Activated naive CD4-positive, alpha-beta T cell (primary cell): ENCODE measurements at regions not wholly inside any gene's neighbourhood (a gene's known extent, or its start where the extent isn't known, plus 50 kb on each side); places are given as distances from the start of the nearest gene placed in this dataset.

Experiments used
- DNase-seq, 4 experiments: peaks; one replicate each; lab custom pipeline; 2025; lab: John Stamatoyannopoulos, UW

DNA sequence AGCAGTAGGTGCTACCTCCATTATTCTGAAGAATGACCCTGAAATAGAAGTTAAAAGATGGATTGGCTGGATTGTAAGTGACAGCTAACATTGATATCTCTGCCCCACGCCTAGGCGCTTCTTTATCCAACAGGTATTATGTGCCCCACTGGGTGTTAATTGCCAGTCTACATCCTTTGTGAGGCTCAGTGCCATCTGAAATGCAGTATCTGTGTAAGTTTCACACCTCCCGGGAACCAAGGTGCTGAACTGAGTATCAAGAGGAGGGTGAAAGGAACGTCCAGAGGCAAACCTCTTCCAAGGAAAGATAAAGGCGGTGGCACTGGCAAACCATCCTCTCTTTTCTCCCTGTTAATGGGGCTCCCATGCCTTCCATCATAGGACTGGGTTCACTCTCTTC is 181.1 kb upstream of the UBL3 start:
- no peak for DNase-seq

DNA sequence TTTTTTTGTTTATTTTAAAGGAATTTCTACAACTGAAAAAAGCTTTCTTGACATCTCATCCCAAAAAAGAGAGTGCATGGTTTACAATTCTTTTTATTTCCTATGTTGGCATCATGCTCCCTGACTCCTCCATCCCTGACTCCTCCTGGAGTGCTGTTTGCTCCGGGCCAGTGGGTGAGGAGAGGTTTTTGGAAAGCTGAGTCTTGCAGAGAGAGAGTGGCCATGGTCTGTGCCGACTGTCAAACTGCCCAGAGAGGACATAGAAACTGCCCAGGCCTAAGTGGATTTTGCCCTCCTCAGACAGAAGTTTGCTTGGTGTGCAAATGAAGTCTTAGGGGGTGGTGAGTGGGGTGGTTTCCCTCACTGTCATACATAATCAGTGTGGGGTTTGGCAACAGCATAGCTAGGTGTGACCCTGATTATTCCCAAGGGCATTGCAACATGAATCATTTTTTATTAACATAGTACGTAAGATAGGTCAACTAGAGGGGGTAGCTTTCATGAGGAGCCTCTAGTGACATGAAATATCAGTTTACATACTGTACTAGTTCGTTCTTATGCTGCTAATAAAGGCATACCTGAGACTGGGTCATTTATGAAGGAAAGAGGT is 179.8 kb upstream of the UBL3 start:
- no peak for DNase-seq

DNA sequence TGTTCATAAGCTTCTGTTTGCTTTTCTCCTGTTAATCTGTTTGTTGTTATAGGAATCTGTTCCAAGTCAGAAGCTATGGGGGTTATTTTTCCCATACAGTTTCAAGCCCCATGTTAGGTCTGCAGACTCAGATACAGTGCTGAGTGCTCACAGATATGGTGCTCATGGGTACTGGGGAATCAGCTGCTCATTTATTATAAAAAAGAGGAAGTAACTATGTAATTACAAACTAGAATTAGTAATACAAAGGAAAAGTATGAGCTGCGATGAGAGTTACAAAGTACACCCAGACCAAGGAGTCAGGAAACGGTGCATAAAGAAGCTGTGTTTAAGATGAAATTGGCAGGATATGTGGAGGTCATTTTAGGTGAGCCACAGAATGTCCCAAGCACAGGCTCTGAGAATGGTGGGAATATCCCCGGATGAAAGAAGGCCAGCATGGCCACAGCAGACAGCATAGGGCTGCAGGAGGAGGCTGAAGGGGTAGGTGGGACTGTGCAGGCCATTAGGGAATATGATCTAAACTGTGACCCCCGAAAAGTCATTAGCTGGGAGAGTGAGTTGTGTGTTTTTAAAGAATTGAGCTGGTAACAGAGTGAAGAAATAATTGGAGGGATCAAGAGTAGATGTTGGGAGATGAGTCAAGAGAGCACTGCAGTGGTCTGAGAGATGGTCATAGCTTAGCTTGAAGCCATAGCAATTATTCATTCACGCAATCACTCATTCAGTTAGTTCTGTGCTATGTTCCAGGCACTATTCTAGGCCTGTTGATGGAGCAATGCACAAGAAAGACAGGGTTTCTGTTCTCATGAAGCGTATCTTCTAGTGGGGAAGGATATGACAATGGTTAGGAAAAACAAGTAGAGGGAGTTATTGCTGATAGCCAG is 177.4 kb upstream of the UBL3 start:
- no peak for DNase-seq

DNA sequence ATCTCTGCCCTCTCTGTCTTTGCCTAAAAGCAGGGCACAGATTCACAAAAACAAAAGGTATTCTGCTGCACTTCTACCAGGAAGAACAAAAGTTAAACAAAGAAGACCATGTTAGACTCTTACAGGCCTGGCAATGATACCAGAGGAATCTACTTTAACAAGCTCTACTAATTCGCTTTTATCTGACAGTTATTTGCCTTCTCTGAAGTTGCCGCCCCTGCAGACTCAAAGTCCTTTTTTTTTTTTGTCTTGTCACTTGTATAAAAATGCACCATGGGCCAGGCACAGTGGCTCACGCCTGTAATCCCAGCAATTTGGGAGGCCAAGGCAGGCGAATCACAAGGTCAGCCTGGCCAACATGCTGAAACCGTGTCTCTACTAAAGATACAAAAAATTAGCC is 176.5 kb upstream of the UBL3 start:
- no peak for DNase-seq

GRCh38 chr13:30026093-30026492 is 175.7 kb upstream of the UBL3 start:
- DNase-seq, result no peak

DNA sequence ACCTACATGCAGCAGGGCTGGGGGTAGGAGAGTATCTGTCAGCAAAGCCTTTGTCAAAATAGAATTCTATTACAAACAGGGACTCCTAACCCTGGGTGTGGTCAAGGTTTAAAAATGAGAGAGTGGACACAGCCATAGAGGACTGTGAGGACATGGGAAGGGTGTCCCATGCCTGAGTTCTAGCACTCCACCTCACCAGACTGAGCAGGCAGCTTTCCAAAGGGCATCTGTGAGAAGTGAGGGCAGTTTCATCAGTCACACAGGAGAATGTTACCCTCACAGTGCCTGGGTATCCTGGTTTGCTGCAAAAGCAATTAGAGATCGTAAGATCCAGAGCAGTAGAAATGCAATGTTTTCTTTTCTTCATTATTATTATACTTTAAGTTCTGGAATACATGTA is 174.9 kb upstream of the UBL3 start:
- DNase-seq, result no peak

- DNase-seq, result no peak
Observed at GRCh38 chr13:30024125-30024865, 173.9 kb upstream of the UBL3 start.

DNA sequence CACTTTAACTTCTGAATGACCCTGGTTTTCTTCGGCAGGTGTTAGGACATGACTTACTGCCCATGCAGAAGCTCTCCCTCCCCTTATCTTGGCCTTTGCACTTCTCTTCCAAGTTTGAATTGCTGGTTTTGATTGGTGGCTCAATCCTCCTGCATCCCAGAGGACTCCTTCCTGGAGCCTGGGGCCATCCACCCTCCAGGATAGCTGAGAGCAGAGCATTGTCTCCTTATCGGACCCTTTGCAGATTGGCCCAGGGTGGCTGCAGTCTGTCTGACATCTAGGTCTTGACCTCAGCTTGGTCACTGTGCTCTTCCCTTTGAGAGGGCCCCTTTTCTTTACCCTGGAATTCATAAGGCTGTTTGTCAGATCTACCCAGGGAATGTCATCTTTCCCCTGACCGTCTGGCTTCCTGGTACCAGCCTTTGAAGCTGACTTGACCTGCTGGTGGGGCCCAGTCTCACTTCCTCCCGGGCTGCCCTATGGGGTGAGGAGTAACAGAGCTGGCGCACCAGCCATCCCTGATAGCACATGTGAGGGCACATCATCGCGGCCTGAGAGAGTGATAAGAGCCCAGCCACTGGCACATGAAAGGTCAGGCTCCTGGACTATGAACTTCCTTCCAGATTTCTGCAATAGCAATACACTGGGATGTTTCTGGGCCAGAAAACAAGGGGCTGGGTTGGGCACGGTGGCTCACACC is 172.9 kb upstream of the UBL3 start:
- no peak for DNase-seq

- DNase-seq, result no peak
Observed at GRCh38 chr13:30022796-30023195, 172.4 kb upstream of the UBL3 start.

GRCh38 chr13:30022256-30022655 is 171.8 kb upstream of the UBL3 start:
- DNase-seq, result no peak

DNA sequence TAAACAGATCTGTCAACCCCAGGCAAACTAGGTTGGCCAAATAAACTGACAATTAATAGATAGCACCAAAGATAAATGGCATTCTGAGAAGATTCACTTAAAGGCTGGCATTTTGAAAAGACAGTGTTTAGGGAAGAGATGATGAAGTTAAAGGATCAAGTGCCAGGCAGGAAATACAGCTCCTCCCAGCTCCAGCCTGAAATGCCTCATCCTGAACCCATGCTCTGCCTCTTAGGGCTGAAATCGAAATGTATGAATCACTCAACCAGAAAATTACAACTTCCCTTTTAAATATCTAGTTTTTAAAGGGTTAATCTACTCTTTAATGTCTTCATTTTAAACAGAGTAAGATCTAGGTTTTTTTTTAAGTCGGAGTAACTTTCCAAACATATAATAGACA is 171.2 kb upstream of the UBL3 start:
- no peak for DNase-seq

GRCh38 chr13:30020726-30021312 is 170.4 kb upstream of the UBL3 start:
- DNase-seq, result no peak

GRCh38 chr13:30019648-30020626 is 169.5 kb upstream of the UBL3 start:
- no peak for DNase-seq

- DNase-seq, result no peak
Observed at GRCh38 chr13:30017880-30018279, 167.5 kb upstream of the UBL3 start.

DNA sequence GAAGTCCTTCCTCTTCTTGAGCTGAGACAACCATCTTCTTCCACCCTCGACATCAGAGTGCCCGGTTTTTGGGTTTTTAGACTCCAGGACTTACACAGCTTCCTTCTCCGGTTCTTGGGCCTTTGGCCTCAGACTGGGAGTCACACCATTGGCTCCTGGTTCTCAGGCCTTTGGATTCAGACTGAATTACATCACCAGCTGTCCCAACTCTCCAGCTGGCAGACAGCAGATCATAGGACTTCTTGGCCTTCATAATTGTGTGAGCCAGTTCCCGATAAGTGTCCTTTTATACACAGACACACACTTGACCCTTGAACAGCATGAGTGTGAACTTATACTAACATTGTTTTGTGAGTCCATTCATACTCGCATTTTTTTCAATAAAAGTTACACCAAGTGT is 166.0 kb upstream of the UBL3 start:
- DNase-seq, result no peak

GRCh38 chr13:30009411-30009810 is 159.0 kb upstream of the UBL3 start:
- no peak for DNase-seq

DNA sequence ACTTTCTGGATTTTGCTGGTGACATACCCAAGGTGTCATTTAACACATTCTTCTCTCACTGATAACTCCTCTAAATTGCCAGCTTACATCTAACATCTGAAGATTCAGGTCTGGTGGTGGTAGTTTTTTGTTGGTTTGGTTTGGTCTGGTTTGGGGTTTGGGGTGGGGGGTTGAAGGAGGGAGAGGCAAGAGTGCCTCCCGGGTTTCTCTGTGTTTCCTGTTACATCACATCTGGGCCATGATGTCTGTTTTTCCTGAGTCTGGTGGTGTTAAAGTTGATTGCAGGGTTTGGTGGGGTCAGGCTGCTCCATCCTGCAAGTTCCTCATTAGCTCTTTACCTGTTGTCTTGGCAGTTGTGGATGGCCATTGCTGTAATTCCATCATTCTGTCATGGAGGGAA is 155.8 kb upstream of the UBL3 start:
- no peak for DNase-seq

DNA sequence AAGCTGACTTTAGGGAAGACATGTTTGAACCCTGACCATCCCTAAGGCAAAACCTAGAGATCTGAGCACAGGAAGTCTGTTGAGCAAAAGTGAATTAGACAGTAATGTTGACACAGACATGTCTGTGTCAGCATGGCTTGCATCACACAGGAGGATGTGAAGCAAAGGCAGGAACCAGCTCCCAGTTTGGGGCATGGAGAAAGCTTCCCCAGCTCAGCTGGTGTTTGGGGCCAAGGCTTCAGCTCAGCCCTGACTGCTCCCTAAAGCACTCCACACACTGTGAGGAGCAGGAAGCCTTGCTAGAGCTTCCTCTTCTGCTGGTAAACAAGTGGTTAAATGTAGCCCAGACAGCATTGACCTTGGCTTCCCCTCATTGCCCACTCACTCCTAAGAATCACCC is 153.8 kb upstream of the UBL3 start:
- DNase-seq, result no peak

- DNase-seq, result no peak
Observed at GRCh38 chr13:30002577-30002976, 152.2 kb upstream of the UBL3 start.

DNA sequence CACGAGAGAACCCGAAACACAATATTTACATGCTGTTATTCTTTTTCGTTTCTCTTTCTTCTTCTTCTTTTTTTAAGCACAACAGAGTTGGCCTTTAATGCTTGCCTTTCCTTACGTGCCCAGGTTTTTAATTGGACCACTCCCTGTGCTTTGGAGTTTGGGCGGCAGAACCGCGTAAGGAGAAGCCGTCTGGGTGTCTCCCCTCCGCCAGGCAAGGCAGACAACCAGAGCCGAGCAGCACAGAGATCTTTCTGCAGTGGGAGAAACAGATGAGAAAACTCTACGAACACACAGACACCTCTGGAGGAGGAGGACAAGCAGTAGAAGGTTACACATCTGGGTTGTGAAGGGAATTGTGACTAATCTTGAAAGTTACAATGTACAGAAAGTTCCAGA is 150.0 kb upstream of the UBL3 start:
- no peak for DNase-seq
